Esophagus squamous epithelium (tissue), 5 donors: ENCODE measurements at regions not wholly inside any gene's neighbourhood (a gene's known extent, or its start where the extent isn't known, plus 50 kb on each side); places are given as distances from the start of the nearest gene placed in this dataset.

Experiments used
- DNase-seq: peaks from one replicate; lab custom pipeline; 2025; lab: John Stamatoyannopoulos, UW
- H3K27ac ChIP-seq, 4 donors: fragments of 200-600 bp; sonication (generic); one replicate each; pipeline ENCODE4 v1.5.1; 2016 to 2019; ENCODE audit warnings: mild to moderate bottlenecking in 1 of 4
- H3K27me3 ChIP-seq, 4 donors: fragments of 200-600 bp; sonication (generic); 1 replicate in 3 of 4; 2 replicates in 1 of 4; pipeline versions ENCODE4 v1.5.1 to v1.6.0; 2017 to 2021; ENCODE audit warnings: antibody characterized with exemption in 1 of 4
- H3K36me3 ChIP-seq, 3 donors: fragments of 200-600 bp; sonication (generic); one replicate each; pipeline ENCODE4 v1.5.1; 2016 to 2019
- H3K4me1 ChIP-seq, 3 donors: fragments of 200-600 bp; sonication (generic); one replicate each; pipeline ENCODE4 v1.5.1; 2017 to 2019
- H3K4me3 ChIP-seq, 4 donors: fragments of 200-600 bp; sonication (generic); 1 replicate in 3 of 4; 2 replicates in 1 of 4; pipeline ENCODE4 v1.5.1; 2016 to 2019; ENCODE audit warnings: mild to moderate bottlenecking in 2 of 4, moderate library complexity in 1 of 4
- H3K9me3 ChIP-seq, 3 donors: fragments of 200-600 bp; sonication (generic); one replicate each; pipeline ENCODE4 v1.5.1; 2016 to 2019
- CTCF ChIP-seq, 6 experiments: fragments of 450-650 bp in 4 of 6; fragments of 200-600 bp in 2 of 6; sonication (generic) in 2 of 6; IDR thresholded peaks; one replicate each; pipeline ENCODE4 v1.5.1; 2016 to 2019; ENCODE audit warnings: antibody characterized with exemption in 6 of 6, mild to moderate bottlenecking in 4 of 6, moderate library complexity in 4 of 6
- POLR2A ChIP-seq, 4 donors: fragments of 450-650 bp; IDR thresholded peaks; one replicate each; pipeline ENCODE4 v1.6.1; 2017; ENCODE audit warnings: antibody characterized with exemption in 4 of 4, mild to moderate bottlenecking in 4 of 4, moderate library complexity in 3 of 4
- WGBS, 2 donors: methylation state at CpG; one replicate each; pipeline ENCODE4 v1.1.5; 2018; 5-methylcytosine and 5-hydroxymethylcytosine counted together
- intact Hi-C: fragments of 100-400 bp; cut with DNase I; formaldehyde crosslinking; loops from one replicate; pipeline ENCODE4 v1.15.0; 2022
- donor health status: DM: yes; HTN: yes; CAD: no.

DNA sequence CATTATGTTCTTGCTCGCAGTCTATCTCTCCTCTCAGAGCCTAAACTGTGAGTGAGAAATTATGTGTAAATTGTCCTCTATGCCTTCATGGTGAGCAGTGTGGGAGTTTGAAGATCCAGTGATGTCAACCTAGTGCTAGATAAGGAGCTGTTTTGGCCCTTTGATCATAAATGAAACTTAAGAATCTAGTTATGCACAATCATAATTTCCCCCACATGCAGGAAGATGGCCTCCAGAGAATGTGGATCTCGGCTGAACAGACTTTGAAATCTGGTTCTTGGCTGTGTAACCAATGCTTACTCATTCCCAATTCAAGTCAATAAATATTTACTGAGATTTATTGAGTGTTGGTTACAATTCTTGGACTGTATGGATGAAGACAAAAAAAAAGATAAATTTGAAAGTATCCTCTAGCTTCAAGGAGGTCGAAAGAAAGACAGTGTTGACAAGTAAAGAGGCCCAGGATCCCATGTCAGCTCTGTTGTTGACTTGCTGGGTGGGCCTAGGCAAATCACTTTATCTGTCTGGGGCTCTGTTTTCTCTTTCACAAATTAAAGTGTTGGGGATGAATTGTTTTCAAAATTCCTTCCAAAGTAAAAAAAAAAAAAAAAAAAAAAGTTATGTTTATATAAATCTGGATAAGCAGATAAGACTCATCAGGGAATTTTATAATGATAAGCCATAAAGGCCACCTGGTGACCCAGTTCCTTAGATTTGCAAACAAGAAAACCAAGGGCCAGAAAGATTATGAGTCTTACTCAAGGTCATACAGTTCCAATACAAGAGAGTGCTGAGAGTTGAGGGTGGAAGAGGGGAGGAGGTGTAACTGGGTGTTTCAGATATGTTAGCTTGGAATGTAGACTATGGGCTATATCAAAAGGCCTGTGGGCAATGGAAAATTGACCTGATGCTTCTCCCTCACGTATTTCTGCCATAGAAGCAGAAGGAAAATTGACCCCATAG is 969.9 kb downstream of the KCNMA1 start:
- H3K27me3 ChIP-seq: no peaks in the 10 kb centered on the region
- no peak for DNase-seq
- no peaks in the 10 kb centered on the region for H3K36me3 ChIP-seq
- H3K4me1 ChIP-seq: no peaks in the 10 kb centered on the region
- WGBS, 2 donors: 48 to 52% methylated on average over 4 of the region's 4 CpGs
- intact Hi-C loops: no loop called here
- peak overlapping the region in 2 of 4 donors; percentile 16 to 34 for H3K27ac ChIP-seq
- TF ChIP-seq CTCF (IDR thresholded peaks at IDR 0.05) (no peak), POLR2A (IDR thresholded peaks at IDR 0.05) (no peak)
- H3K9me3 ChIP-seq: no peaks in the 10 kb centered on the region
- H3K4me3 ChIP-seq: no peak overlapping the region

- Histone ChIP-seq H3K27me3 (no peaks in the 10 kb centered on the region), H3K4me1 (no peaks in the 10 kb centered on the region), H3K9me3 (no peaks in the 10 kb centered on the region), H3K4me3 (no peak overlapping the region), H3K36me3 (no peaks in the 10 kb centered on the region), H3K27ac (peak overlapping the region in 2 of 4 donors; percentile 16 to 43)
- intact Hi-C loops: no loop called here
- no peak for DNase-seq
- TF ChIP-seq POLR2A (IDR thresholded peaks at IDR 0.05): no peak
- TF ChIP-seq CTCF (IDR thresholded peaks at IDR 0.05): no peak
- 17 to 100% methylated on average over 1 of the region's 1 CpG for WGBS, 2 donors
Observed at GRCh38 chr10:76666891-76667290, 970.7 kb downstream of the KCNMA1 start.

- H3K27me3 ChIP-seq: no peaks in the 10 kb centered on the region
- no peak for TF ChIP-seq CTCF (IDR thresholded peaks at IDR 0.05)
- TF ChIP-seq POLR2A (IDR thresholded peaks at IDR 0.05): no peak
- no peak overlapping the region for H3K4me3 ChIP-seq
- WGBS, 2 donors: 88 to 91% methylated on average over 4 of the region's 4 CpGs
- no peaks in the 10 kb centered on the region for H3K36me3 ChIP-seq
- no peaks in the 10 kb centered on the region for H3K4me1 ChIP-seq
- no peak for DNase-seq
- no peak overlapping the region for H3K27ac ChIP-seq
- no peaks in the 10 kb centered on the region for H3K9me3 ChIP-seq
- intact Hi-C loops: no loop called here
Observed at GRCh38 chr10:76665029-76665428, 972.6 kb downstream of the KCNMA1 start.

DNA sequence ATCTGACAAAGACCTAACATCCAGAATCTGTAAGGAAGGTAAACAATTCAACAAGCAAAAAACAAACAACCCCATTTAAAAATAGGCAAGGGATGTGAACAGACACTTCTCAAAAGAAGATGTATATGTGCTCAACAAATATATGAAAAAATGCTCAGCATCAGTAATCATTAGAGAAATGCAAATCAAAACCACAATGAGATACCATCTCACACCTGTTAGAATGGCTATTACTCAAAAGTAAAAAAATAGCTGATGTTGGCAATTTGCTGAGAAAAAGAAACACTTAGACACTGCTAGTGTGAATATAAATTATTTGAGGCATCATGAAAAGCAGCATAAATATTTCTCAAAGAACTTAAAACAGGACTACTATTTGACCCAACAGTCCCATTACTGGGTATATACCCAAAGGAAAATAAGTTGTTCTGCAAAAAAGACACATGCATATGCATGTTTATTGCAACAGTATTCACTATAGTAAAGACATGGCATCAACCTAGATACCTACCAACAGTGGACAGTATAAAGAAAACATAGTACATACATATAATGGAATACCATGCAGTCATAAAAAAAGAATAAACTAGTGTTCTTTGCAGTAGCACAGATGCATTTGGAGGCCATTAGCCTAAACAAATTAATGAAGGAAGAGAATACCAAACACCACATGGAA is 980.1 kb downstream of the KCNMA1 start:
- intact Hi-C loops: no loop called here
- H3K4me1 ChIP-seq: no peaks in the 10 kb centered on the region
- no peak overlapping the region for H3K4me3 ChIP-seq
- no peaks in the 10 kb centered on the region for H3K27me3 ChIP-seq
- no peak for DNase-seq
- no peaks in the 10 kb centered on the region for H3K9me3 ChIP-seq
- no peaks in the 10 kb centered on the region for H3K36me3 ChIP-seq
- TF ChIP-seq POLR2A (IDR thresholded peaks at IDR 0.05) (no peak), CTCF (IDR thresholded peaks at IDR 0.05) (no peak)
- H3K27ac ChIP-seq: no peak overlapping the region

GRCh38 chr10:76651154-76651553 is 986.5 kb downstream of the KCNMA1 start:
- no peak for TF ChIP-seq POLR2A (IDR thresholded peaks at IDR 0.05)
- no peak for TF ChIP-seq CTCF (IDR thresholded peaks at IDR 0.05)
- intact Hi-C loops: no loop called here
- Histone ChIP-seq H3K4me1 (peaks cover 0 to 3% (median 0%) of the 10 kb centered on the region in 3 donors), H3K4me3 (no peak overlapping the region), H3K36me3 (no peaks in the 10 kb centered on the region), H3K27me3 (no peaks in the 10 kb centered on the region), H3K9me3 (no peaks in the 10 kb centered on the region), H3K27ac (no peak overlapping the region)
- WGBS, 2 donors: 68 to 100% methylated on average over 3 to 4 of the region's 4 CpGs
- no peak for DNase-seq
